ENCODE measurements at regions not wholly inside any gene's neighbourhood (a gene's known extent, or its start where the extent isn't known, plus 50 kb on each side); places are given as distances from the start of the nearest gene placed in this dataset.

GRCh38 chr6:48736501-48737206 lies 625.7 kb upstream of the PTCHD4 start:
- ChIA-PET RAD21 (ENCODE audit: low non-redundant PET in 1 of 2, low total read pairs in 2 of 2, uncharacterized antibody in 2 of 2, unreplicated experiment in 2 of 2) (no interaction called here), CTCF (interaction anchor here (0.6 kb wide), 1 partner anchor 763 kb away, joined by 3 read pairs; no protein-coding TSS in a partner anchor), POLR2A (no interaction called here)
- Histone ChIP-seq H3K27me3 (ENCODE audit: insufficient read depth, low read length) (no peaks in the 10 kb centered on the region), H3K9me3 (ENCODE audit: control insufficient read depth in 1 of 2, insufficient read depth in 1 of 2, low read depth in 1 of 2, low read length in 2 of 2) (no peaks in the 10 kb centered on the region), H3K36me3 (ENCODE audit: control insufficient read depth in 1 of 2, insufficient read depth in 2 of 2, low read length in 2 of 2) (no peaks in the 10 kb centered on the region), H3K4me3 (replicated peaks in 1 of 2; ENCODE audit: low read depth in 1 of 2, low read length in 2 of 2) (no peak overlapping the region), H2AFZ (ENCODE audit: low read depth, low read length, poor library complexity, severe bottlenecking) (no peak overlapping the region), H3K79me2 (ENCODE audit: insufficient read depth, low read length) (no peaks in the 10 kb centered on the region), H4K20me1 (ENCODE audit: insufficient read depth) (no peaks in the 10 kb centered on the region), H3K4me1 (ENCODE audit: control insufficient read depth in 1 of 2, insufficient read depth in 2 of 2, low read length in 2 of 2) (no peaks in the 10 kb centered on the region), H3K27ac (ENCODE audit: low read depth, low read length) (no peak overlapping the region), H3K4me2 (ENCODE audit: low read length) (no peak overlapping the region), H3K9ac (ENCODE audit: low read length) (no peak overlapping the region), H3K9me2 (ENCODE audit: insufficient read depth) (no peaks in the 10 kb centered on the region)
- BruUV-seq (replicated peaks): no TSS peak
- no peak for TF ChIP-seq ZBTB33 (IDR thresholded peaks at IDR 0.05; ENCODE audit: extremely low read depth, insufficient replicate concordance, low read length)
- no peak for TF ChIP-seq MAX (IDR thresholded peaks at IDR 0.05)
- TF ChIP-seq FOSL1 (IDR thresholded peaks at IDR 0.05; ENCODE audit: low read depth): no peak
- no peak for TF ChIP-seq RAD21 (IDR thresholded peaks at IDR 0.05; ENCODE audit: low read depth)
- no peak for TF ChIP-seq SP1 (IDR thresholded peaks at IDR 0.05; ENCODE audit: low read depth)
- no peak for TF ChIP-seq ELF1 (IDR thresholded peaks at IDR 0.05; ENCODE audit: borderline replicate concordance, low read depth)
- no peak for TF ChIP-seq CTCF (IDR thresholded peaks at IDR 0.05 in 2 of 3, conservative IDR thresholded peaks at IDR 0.05 in 1 of 3; ENCODE audit: borderline replicate concordance in 1 of 3, insufficient read depth in 1 of 3, low read depth in 2 of 3, low read length in 2 of 3)
- no peak for TF ChIP-seq CBX3 (IDR thresholded peaks at IDR 0.05; ENCODE audit: low read depth)
- no peak for TF ChIP-seq CEBPB (IDR thresholded peaks at IDR 0.05; ENCODE audit: low read depth)
- no peak for TF ChIP-seq EGR1 (IDR thresholded peaks at IDR 0.05; ENCODE audit: low read depth)
- no peak for TF ChIP-seq SRF (IDR thresholded peaks at IDR 0.05; ENCODE audit: low read depth)
- no peak for ATAC-seq
- DNase-seq (ENCODE audit: low read depth, low spot score): no peak
- intact Hi-C loops (cut with micrococcal nuclease): no loop called here
